H9 (cell line): ENCODE measurements at regions not wholly inside any gene's neighbourhood (a gene's known extent, or its start where the extent isn't known, plus 50 kb on each side); places are given as distances from the start of the nearest gene placed in this dataset.

Experiments
- DNase-seq: peaks from one replicate; pipeline ENCODE4 v3.0.0-alpha.2; 2017
- H2AFZ ChIP-seq: one replicate; pipeline ENCODE4 v1.6.1; 2013; ENCODE audit warnings: mild to moderate bottlenecking, low read length, control low read depth, moderate library complexity
- H2AK5ac ChIP-seq: 2 replicates; pipeline ENCODE4 v1.6.1; 2013; ENCODE audit warnings: low read length, control low read depth, mixed read lengths; ENCODE audit not compliant: insufficient read length
- H2BK120ac ChIP-seq: one replicate; pipeline ENCODE4 v1.6.1; 2013; ENCODE audit warnings: low read depth, mild to moderate bottlenecking, low read length, control low read depth, inconsistent platforms; ENCODE audit not compliant: poor library complexity, severe bottlenecking
- H2BK12ac ChIP-seq: 2 replicates; pipeline ENCODE4 v1.6.1; 2013; ENCODE audit warnings: low read length, control low read depth, mixed read lengths, low read depth; ENCODE audit not compliant: insufficient read length
- H2BK15ac ChIP-seq: 2 replicates; pipeline ENCODE4 v1.6.1; 2013; ENCODE audit warnings: low read depth, low read length, control low read depth
- H2BK20ac ChIP-seq: one replicate; pipeline ENCODE4 v1.6.1; 2013; ENCODE audit warnings: low read depth, mild to moderate bottlenecking, low read length, control low read depth, inconsistent platforms; ENCODE audit not compliant: poor library complexity, severe bottlenecking
- H2BK5ac ChIP-seq: 2 replicates; pipeline ENCODE4 v1.6.1; 2013; ENCODE audit warnings: low read length, control low read depth, mixed read lengths; ENCODE audit not compliant: insufficient read length
- H3K14ac ChIP-seq: 2 replicates; pipeline ENCODE4 v1.6.1; 2013; ENCODE audit warnings: low read length, control low read depth; ENCODE audit not compliant: insufficient read depth
- H3K18ac ChIP-seq: 2 replicates; pipeline ENCODE4 v1.6.1; 2013; ENCODE audit warnings: low read depth, mild to moderate bottlenecking, mixed read lengths, low read length, control low read depth; ENCODE audit not compliant: insufficient read length
- H3K23ac ChIP-seq: 2 replicates; pipeline ENCODE4 v1.6.1; 2013; ENCODE audit warnings: low read length, control low read depth, mixed read lengths, low read depth; ENCODE audit not compliant: insufficient read length
- H3K23me2 ChIP-seq: 2 replicates; pipeline ENCODE4 v1.6.1; 2013; ENCODE audit warnings: low read depth, mild to moderate bottlenecking, mixed read lengths, low read length, control low read depth; ENCODE audit not compliant: insufficient read length, poor library complexity, severe bottlenecking
- H3K27ac ChIP-seq: 2 replicates; pipeline ENCODE4 v1.5.1; 2013; ENCODE audit warnings: low read length, control low read depth, mixed read lengths, low read depth; ENCODE audit not compliant: insufficient read length
- H3K27me3 ChIP-seq: 2 replicates; pipeline ENCODE4 v1.6.1; 2013; ENCODE audit warnings: low read length, control low read depth, inconsistent platforms; ENCODE audit not compliant: insufficient read depth
- H3K4ac ChIP-seq: 2 replicates; pipeline ENCODE4 v1.6.1; 2013; ENCODE audit warnings: low read depth, mild to moderate bottlenecking, control low read depth, inconsistent platforms, low read length, moderate library complexity
- H3K4me1 ChIP-seq: 2 replicates; pipeline ENCODE4 v1.6.1; 2013; ENCODE audit warnings: low read length, control low read depth, inconsistent platforms; ENCODE audit not compliant: insufficient read depth
- H3K4me2 ChIP-seq: 2 replicates; pipeline ENCODE4 v1.6.1; 2013; ENCODE audit warnings: low read length, control low read depth, mixed read lengths; ENCODE audit not compliant: insufficient read length, insufficient read depth
- H3K56ac ChIP-seq: 2 replicates; pipeline ENCODE4 v1.6.1; 2013; ENCODE audit warnings: low read depth, mild to moderate bottlenecking, mixed read lengths, low read length, control low read depth; ENCODE audit not compliant: insufficient read length
- H3K79me1 ChIP-seq: 2 replicates; pipeline ENCODE4 v1.6.1; 2013; ENCODE audit warnings: low read depth, mild to moderate bottlenecking, moderate library complexity, low read length, control low read depth, inconsistent platforms; ENCODE audit not compliant: insufficient read depth, poor library complexity, severe bottlenecking
- H3K79me2 ChIP-seq: 2 replicates; pipeline ENCODE4 v1.6.1; 2013; ENCODE audit warnings: low read length, control low read depth, inconsistent platforms; ENCODE audit not compliant: insufficient read depth
- H3K9ac ChIP-seq: 2 replicates; pipeline ENCODE4 v1.6.1; 2013; ENCODE audit warnings: low read length, control low read depth, mixed read lengths; ENCODE audit not compliant: insufficient read length; ENCODE audit errors: extremely low read depth
- H3K9me3 ChIP-seq: one replicate; pipeline ENCODE4 v1.6.1; 2013; ENCODE audit warnings: low read depth, low read length, inconsistent platforms; ENCODE audit not compliant: control insufficient read depth
- H3T11ph ChIP-seq: one replicate; pipeline ENCODE4 v1.6.1; 2013; ENCODE audit warnings: mild to moderate bottlenecking, low read length, control low read depth, inconsistent platforms
- H4K20me1 ChIP-seq: one replicate; pipeline ENCODE4 v1.6.1; 2013; ENCODE audit not compliant: control insufficient read depth, insufficient read length, insufficient read depth
- H4K5ac ChIP-seq: 2 replicates; pipeline ENCODE4 v1.6.1; 2013; ENCODE audit warnings: low read depth, mild to moderate bottlenecking, mixed read lengths, low read length, control low read depth; ENCODE audit not compliant: insufficient read length
- H4K8ac ChIP-seq: replicated peaks from 2 replicates; pipeline ENCODE4 v1.6.1; 2013; ENCODE audit warnings: low read length, control low read depth, mixed read lengths, low read depth; ENCODE audit not compliant: insufficient read length
- H4K91ac ChIP-seq: 2 replicates; pipeline ENCODE4 v1.6.1; 2013; ENCODE audit warnings: low read depth, mild to moderate bottlenecking, moderate library complexity, mixed read lengths, low read length, control low read depth; ENCODE audit not compliant: insufficient read length
- H3K27ac Mint-ChIP-seq, 3 experiments: 2 replicates in 2 of 3; 3 replicates in 1 of 3; pipeline ENCODE4 v1.8.0; 2020 to 2021; ENCODE audit warnings: mixed read lengths in 3 of 3, mild to moderate bottlenecking in 1 of 3, moderate library complexity in 1 of 3
- H3K27me3 Mint-ChIP-seq: 2 replicates; pipeline ENCODE4 v1.8.0; 2021; ENCODE audit warnings: low read depth, mild to moderate bottlenecking, moderate library complexity, mixed read lengths
- H3K36me3 Mint-ChIP-seq, 3 experiments: 2 replicates in 2 of 3; 3 replicates in 1 of 3; pipeline ENCODE4 v1.8.0; 2020 to 2021; ENCODE audit warnings: low read depth in 3 of 3, mixed read lengths in 3 of 3; ENCODE audit not compliant: insufficient read depth in 1 of 3
- H3K4me1 Mint-ChIP-seq, 2 experiments: 2 replicates each; pipeline ENCODE4 v1.8.0; 2020; ENCODE audit warnings: mixed read lengths in 2 of 2
- H3K4me3 Mint-ChIP-seq, 2 experiments: 2 replicates in 1 of 2; 3 replicates in 1 of 2; pipeline ENCODE4 v1.8.0; 2020 to 2021; ENCODE audit warnings: mild to moderate bottlenecking in 2 of 2, mixed read lengths in 2 of 2, moderate library complexity in 1 of 2
- H3K9me3 Mint-ChIP-seq, 2 experiments: 2 replicates in 1 of 2; 3 replicates in 1 of 2; pipeline ENCODE4 v1.8.0; 2020; ENCODE audit warnings: mild to moderate bottlenecking in 2 of 2, mixed read lengths in 2 of 2, moderate library complexity in 1 of 2
- WGBS: extraction: QIAGEN DNeasy Blood & Tissue Kit; methylation state at CpG from one replicate; pipeline ENCODE4 v1.1.7; 2013; ENCODE audit warnings: missing lambda C conversion rate, low lambda C conversion rate, mixed read lengths; ENCODE audit not compliant: insufficient read length; ENCODE audit errors: extremely low coverage; 5-methylcytosine and 5-hydroxymethylcytosine counted together
- TF ChIP-seq, protein P1 (sequence below): fragments of 200-600 bp; sonication (generic); conservative IDR thresholded peaks from 3 replicates; pipeline ENCODE4 v1.8.0; 2021; ENCODE audit warnings: antibody characterized with exemption, mild to moderate bottlenecking

DNA sequence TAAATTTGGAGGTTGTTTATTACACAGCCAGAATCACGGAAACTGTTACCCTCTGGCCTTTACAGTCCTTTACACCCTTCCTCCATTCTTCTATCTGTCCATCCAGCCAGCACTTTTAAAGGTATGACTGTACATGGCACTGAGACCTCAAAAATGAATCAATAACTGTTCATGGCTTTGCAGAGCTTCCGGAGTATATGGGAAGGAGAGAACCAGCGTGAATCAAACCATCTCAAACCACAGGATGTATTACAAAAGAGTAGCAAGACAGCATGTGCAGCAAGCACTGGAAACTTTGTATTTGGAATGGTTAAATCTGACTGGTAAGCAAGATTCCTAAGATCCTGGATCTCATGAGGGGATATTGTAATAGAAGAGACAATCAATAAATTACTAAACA lies 228.5 kb upstream of the CASK start:
- no peak overlapping the region for H3K18ac ChIP-seq
- H3K23me2 ChIP-seq = no peaks in the 10 kb centered on the region
- no peak overlapping the region for H3K4ac ChIP-seq
- H3K4me2 ChIP-seq = no peak overlapping the region
- Mint-ChIP-seq H3K27me3 (peaks cover 4% of the 10 kb centered on the region; the same call in 1 of the 2 replicates), H3K27ac (no peak overlapping the region), H3K36me3 (no peaks in the 10 kb centered on the region; a peak in 1 of 7 replicates), H3K9me3 (peaks cover 16 to 34% of the 10 kb centered on the region in 2 experiments), H3K4me3 (no peak overlapping the region), H3K4me1 (peaks cover 0 to 3% of the 10 kb centered on the region in 2 experiments; a peak in 1 of 4 replicates)
- no peak overlapping the region for H3K9ac ChIP-seq
- H4K5ac ChIP-seq = no peak overlapping the region
- no peak overlapping the region for H3K56ac ChIP-seq
- H4K8ac ChIP-seq = no peak overlapping the region
- no peaks in the 10 kb centered on the region for H4K20me1 ChIP-seq
- H2AK5ac ChIP-seq = no peak overlapping the region
- H3K79me1 ChIP-seq = no peaks in the 10 kb centered on the region
- no peak overlapping the region for H3T11ph ChIP-seq
- TF ChIP-seq, protein P1, sequence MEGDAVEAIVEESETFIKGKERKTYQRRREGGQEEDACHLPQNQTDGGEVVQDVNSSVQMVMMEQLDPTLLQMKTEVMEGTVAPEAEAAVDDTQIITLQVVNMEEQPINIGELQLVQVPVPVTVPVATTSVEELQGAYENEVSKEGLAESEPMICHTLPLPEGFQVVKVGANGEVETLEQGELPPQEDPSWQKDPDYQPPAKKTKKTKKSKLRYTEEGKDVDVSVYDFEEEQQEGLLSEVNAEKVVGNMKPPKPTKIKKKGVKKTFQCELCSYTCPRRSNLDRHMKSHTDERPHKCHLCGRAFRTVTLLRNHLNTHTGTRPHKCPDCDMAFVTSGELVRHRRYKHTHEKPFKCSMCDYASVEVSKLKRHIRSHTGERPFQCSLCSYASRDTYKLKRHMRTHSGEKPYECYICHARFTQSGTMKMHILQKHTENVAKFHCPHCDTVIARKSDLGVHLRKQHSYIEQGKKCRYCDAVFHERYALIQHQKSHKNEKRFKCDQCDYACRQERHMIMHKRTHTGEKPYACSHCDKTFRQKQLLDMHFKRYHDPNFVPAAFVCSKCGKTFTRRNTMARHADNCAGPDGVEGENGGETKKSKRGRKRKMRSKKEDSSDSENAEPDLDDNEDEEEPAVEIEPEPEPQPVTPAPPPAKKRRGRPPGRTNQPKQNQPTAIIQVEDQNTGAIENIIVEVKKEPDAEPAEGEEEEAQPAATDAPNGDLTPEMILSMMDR = no peak
- no peaks in the 10 kb centered on the region for H3K27me3 ChIP-seq
- H3K14ac ChIP-seq = no peak overlapping the region
- H2BK120ac ChIP-seq = no peak overlapping the region
- H2BK20ac ChIP-seq = no peak overlapping the region
- no peak overlapping the region for H3K23ac ChIP-seq
- no peak overlapping the region for H2BK15ac ChIP-seq
- no peak overlapping the region for H2AFZ ChIP-seq
- H3K9me3 ChIP-seq = no peaks in the 10 kb centered on the region
- H3K27ac ChIP-seq = no peak overlapping the region
- no peak for DNase-seq
- H2BK5ac ChIP-seq = no peak overlapping the region
- H3K79me2 ChIP-seq = no peaks in the 10 kb centered on the region
- no peak overlapping the region for H2BK12ac ChIP-seq
- no CpG with 5 or more reads among the region's 3 CpGs for WGBS
- H4K91ac ChIP-seq = no peak overlapping the region
- H3K4me1 ChIP-seq = no peaks in the 10 kb centered on the region
